ENCODE measurements at regions not wholly inside any gene's neighbourhood (a gene's known extent, or its start where the extent isn't known, plus 50 kb on each side); places are given as distances from the start of the nearest gene placed in this dataset.

- no peak for TF ChIP-seq TEAD4 (IDR thresholded peaks at IDR 0.05; ENCODE audit: borderline replicate concordance, insufficient read depth)
Measured at GRCh38 chr2:236739663-236740062, 170.0 kb downstream of the ACKR3 start (continued).

GRCh38 chr2:236740506-236740905, 170.9 kb downstream of the ACKR3 start:
- H3K36me3 ChIP-seq (replicated peaks in 1 of 2; ENCODE audit: control insufficient read depth in 1 of 2, insufficient read depth in 2 of 2, low read length in 1 of 2), result no peaks in the 10 kb centered on the region
- no peak overlapping the region for H3K4me3 ChIP-seq (ENCODE audit: low read depth in 2 of 2, low read length in 1 of 2)
- peaks cover 8% of the 10 kb centered on the region for H3F3A ChIP-seq (replicated peaks; ENCODE audit: insufficient read depth)
- peaks cover 0 to 6% of the 10 kb centered on the region in 2 experiments; a peak in 1 of 4 replicates for H3K4me1 ChIP-seq (ENCODE audit: control insufficient read depth in 1 of 2, insufficient read depth in 2 of 2, low read depth in 1 of 2, low read length in 1 of 2)
- POLR2A ChIA-PET, result no interaction called here
- peaks cover 4% of the 10 kb centered on the region; the same call in 1 of the 2 replicates for H4K20me1 ChIP-seq (ENCODE audit: insufficient read depth)
- DNase-seq, result no peak
- no peak overlapping the region for H2AFZ ChIP-seq (ENCODE audit: low read depth)
- H3K27me3 ChIP-seq (ENCODE audit: insufficient read depth), result no peaks in the 10 kb centered on the region; the same call in 1 of the 2 replicates
- H3K4me2 ChIP-seq, result no peak overlapping the region
- CTCF ChIA-PET, result no interaction called here
- WGBS (ENCODE audit: low lambda C conversion rate), result 57% methylated on average over 7 of the region's 7 CpGs
- TF ChIP-seq YY1 (IDR thresholded peaks at IDR 0.05; ENCODE audit: low read depth) (no peak), MEF2A (IDR thresholded peaks at IDR 0.05; ENCODE audit: borderline replicate concordance, low read depth) (no peak), NRF1 (IDR thresholded peaks at IDR 0.05; ENCODE audit: low read depth, low read length) (no peak), FOSL2 (IDR thresholded peaks at IDR 0.05; ENCODE audit: borderline replicate concordance, low read depth) (no peak)
- no peaks in the 10 kb centered on the region for H3K79me2 ChIP-seq (ENCODE audit: insufficient read depth)
- no peaks in the 10 kb centered on the region for H3K9me3 ChIP-seq
- no peak overlapping the region for H3K9ac ChIP-seq
- no peak overlapping the region for H3K27ac ChIP-seq (ENCODE audit: low read depth in 2 of 2, low read length in 1 of 2)
- H3K9me2 ChIP-seq, result no peaks in the 10 kb centered on the region

GRCh38 chr2:236743039-236743920, 173.7 kb downstream of the ACKR3 start:
- POLR2A ChIA-PET, result no interaction called here
- no peak overlapping the region; a peak in 1 of 4 replicates for H3K4me3 ChIP-seq (ENCODE audit: low read depth in 2 of 2, low read length in 1 of 2)
- peak overlapping the region in 1 of 2 experiments; percentile 76; a peak in 2 of 4 replicates for H3K27ac ChIP-seq (ENCODE audit: low read depth in 2 of 2, low read length in 1 of 2)

More at GRCh38 chr2:236743039-236743920, 173.7 kb downstream of the ACKR3 start:
- TF ChIP-seq FOXM1 (IDR thresholded peaks at IDR 0.05; ENCODE audit: low read depth) (no peak), TAF1 (IDR thresholded peaks at IDR 0.05; ENCODE audit: borderline replicate concordance, low read depth, low read length) (no peak), USF2 (IDR thresholded peaks at IDR 0.05; ENCODE audit: borderline replicate concordance, low read depth, low read length) (no peak), YY1 (IDR thresholded peaks at IDR 0.05; ENCODE audit: low read depth) (no peak), MEF2A (IDR thresholded peaks at IDR 0.05; ENCODE audit: borderline replicate concordance, low read depth) (no peak), IRF3 (IDR thresholded peaks at IDR 0.05; ENCODE audit: low read depth, low read length) (no peak), NFIC (IDR thresholded peaks at IDR 0.05; ENCODE audit: borderline replicate concordance) (peak; percentile 64; the same call in 1 of the 2 replicates), CHD2 (IDR thresholded peaks at IDR 0.05; ENCODE audit: low read length, partially characterized antibody) (no peak), PBX3 (IDR thresholded peaks at IDR 0.05) (peak; percentile 89), EP300 (IDR thresholded peaks at IDR 0.05; ENCODE audit: borderline replicate concordance in 1 of 2, low read depth in 1 of 2, low read length in 1 of 2) (peak in 1 of 2 experiments; percentile 60; a peak in 1 of 4 replicates), JUND (IDR thresholded peaks at IDR 0.05) (peak; percentile 56), TEAD4 (IDR thresholded peaks at IDR 0.05; ENCODE audit: borderline replicate concordance, insufficient read depth) (0 out of 2 replicates have a peak, but pooled peaks have one; percentile 39), EZH2phosphoT487 (IDR thresholded peaks at IDR 0.05; ENCODE audit: borderline replicate concordance, low read depth) (no peak), RXRA (IDR thresholded peaks at IDR 0.05; ENCODE audit: borderline replicate concordance, low read depth) (peak; percentile 66; the same call in 1 of the 2 replicates), TCF12 (IDR thresholded peaks at IDR 0.05) (peak; percentile 75), FOSL2 (IDR thresholded peaks at IDR 0.05; ENCODE audit: borderline replicate concordance, low read depth) (peak; percentile 31; the same call in 1 of the 2 replicates), RAD21 (IDR thresholded peaks at IDR 0.05; ENCODE audit: low read length) (no peak)
- Histone ChIP-seq H3K9me2 (no peaks in the 10 kb centered on the region), H3K4me1 (ENCODE audit: control insufficient read depth in 1 of 2, insufficient read depth in 2 of 2, low read depth in 1 of 2, low read length in 1 of 2) (peaks cover 0 to 6% of the 10 kb centered on the region in 2 experiments; a peak in 1 of 4 replicates), H3K9me3 (no peaks in the 10 kb centered on the region), H3K4me2 (peak overlapping the region; percentile 57; the same call in 1 of the 2 replicates), H3K79me2 (ENCODE audit: insufficient read depth) (no peaks in the 10 kb centered on the region), H3K36me3 (replicated peaks in 1 of 2; ENCODE audit: control insufficient read depth in 1 of 2, insufficient read depth in 2 of 2, low read length in 1 of 2) (no peaks in the 10 kb centered on the region), H4K20me1 (ENCODE audit: insufficient read depth) (peaks cover 4% of the 10 kb centered on the region; the same call in 1 of the 2 replicates), H2AFZ (ENCODE audit: low read depth) (no peak overlapping the region), H3K9ac (peak overlapping the region; percentile 26; the same call in 1 of the 2 replicates), H3K27me3 (ENCODE audit: insufficient read depth) (no peaks in the 10 kb centered on the region; the same call in 1 of the 2 replicates), H3F3A (replicated peaks; ENCODE audit: insufficient read depth) (peaks cover 8% of the 10 kb centered on the region)
- CTCF ChIA-PET, result no interaction called here
- DNase-seq, result no peak
- 34% methylated on average over 10 of the region's 14 CpGs for WGBS (ENCODE audit: low lambda C conversion rate)
